DND-41 (cell line): ENCODE measurements at regions not wholly inside any gene's neighbourhood (a gene's known extent, or its start where the extent isn't known, plus 50 kb on each side); places are given as distances from the start of the nearest gene placed in this dataset.

Experiments used
- ATAC-seq: fragments of 200-7000 bp; cut with Tn5 transposase; 3 replicates; pipeline ENCODE4 v1.9.1; 2021; ENCODE audit warnings: low read depth; ENCODE audit not compliant: insufficient read depth
- DNase-seq: peaks from one replicate; pipeline ENCODE4 v3.0.0-alpha.2; 2020
- H2AFZ ChIP-seq: 2 replicates; pipeline ENCODE4 v1.6.0; 2012; ENCODE audit warnings: low read depth, low read length
- H3K27ac ChIP-seq: 2 replicates; pipeline ENCODE4 v1.5.1; 2012; ENCODE audit warnings: low read length, inconsistent platforms
- H3K27me3 ChIP-seq: fragments of 200-600 bp; sonication (generic); 2 replicates; pipeline ENCODE4 v1.6.0; 2012; ENCODE audit warnings: low read length, mild to moderate bottlenecking, inconsistent platforms; ENCODE audit not compliant: insufficient read depth, poor library complexity
- H3K36me3 ChIP-seq: 2 replicates; pipeline ENCODE4 v1.5.1; 2012; ENCODE audit warnings: low read length, inconsistent platforms; ENCODE audit not compliant: insufficient read depth
- H3K4me1 ChIP-seq: 2 replicates; pipeline ENCODE4 v1.5.1; 2012; ENCODE audit warnings: mild to moderate bottlenecking, low read length; ENCODE audit not compliant: insufficient read depth
- H3K4me2 ChIP-seq: 2 replicates; pipeline ENCODE4 v1.6.0; 2012; ENCODE audit warnings: mild to moderate bottlenecking, moderate library complexity, low read length, inconsistent platforms; ENCODE audit not compliant: insufficient read depth
- H3K4me3 ChIP-seq, 2 experiments: fragments of 200-600 bp in 1 of 2; shearing (Covaris generic) in 1 of 2; 2 replicates each; pipeline ENCODE4 v1.5.1; 2012 to 2016; ENCODE audit warnings: inconsistent platforms in 2 of 2, low read length in 2 of 2, mild to moderate bottlenecking in 2 of 2, low read depth in 1 of 2, moderate library complexity in 1 of 2
- H3K79me2 ChIP-seq: 2 replicates; pipeline ENCODE4 v1.6.0; 2012; ENCODE audit warnings: low read length, inconsistent platforms; ENCODE audit not compliant: insufficient read depth
- H3K9ac ChIP-seq: 2 replicates; pipeline ENCODE4 v1.6.0; 2012; ENCODE audit warnings: low read depth, mild to moderate bottlenecking, inconsistent platforms, low read length, moderate library complexity
- H3K9me3 ChIP-seq: 2 replicates; pipeline ENCODE4 v1.5.1; 2012; ENCODE audit warnings: low read length, moderate library complexity, mild to moderate bottlenecking, inconsistent platforms; ENCODE audit not compliant: insufficient read depth, severe bottlenecking
- H4K20me1 ChIP-seq: 2 replicates; pipeline ENCODE4 v1.6.0; 2012; ENCODE audit warnings: low read length; ENCODE audit not compliant: insufficient read depth
- EZH2 ChIP-seq: IDR thresholded peaks from 3 replicates; pipeline ENCODE4 v1.6.1; 2012; ENCODE audit warnings: borderline replicate concordance, low read depth, mild to moderate bottlenecking, moderate library complexity, low read length, inconsistent platforms; ENCODE audit not compliant: severe bottlenecking
- TF ChIP-seq, protein P1 (sequence below): IDR thresholded peaks from 2 replicates; pipeline ENCODE4 v1.5.1; 2012; ENCODE audit warnings: borderline replicate concordance, low read length, moderate library complexity, mild to moderate bottlenecking; ENCODE audit not compliant: poor library complexity, severe bottlenecking; ENCODE audit errors: extremely low read depth

- Histone ChIP-seq H3K4me1 (peaks cover 14% of the 10 kb centered on the region), H3K36me3 (no peaks in the 10 kb centered on the region), H3K79me2 (no peaks in the 10 kb centered on the region), H4K20me1 (no peaks in the 10 kb centered on the region), H2AFZ (no peak overlapping the region), H3K4me3 (no peak overlapping the region), H3K27ac (no peak overlapping the region), H3K9me3 (no peaks in the 10 kb centered on the region), H3K27me3 (no peaks in the 10 kb centered on the region), H3K4me2 (no peak overlapping the region), H3K9ac (no peak overlapping the region)
- TF ChIP-seq, protein P1, sequence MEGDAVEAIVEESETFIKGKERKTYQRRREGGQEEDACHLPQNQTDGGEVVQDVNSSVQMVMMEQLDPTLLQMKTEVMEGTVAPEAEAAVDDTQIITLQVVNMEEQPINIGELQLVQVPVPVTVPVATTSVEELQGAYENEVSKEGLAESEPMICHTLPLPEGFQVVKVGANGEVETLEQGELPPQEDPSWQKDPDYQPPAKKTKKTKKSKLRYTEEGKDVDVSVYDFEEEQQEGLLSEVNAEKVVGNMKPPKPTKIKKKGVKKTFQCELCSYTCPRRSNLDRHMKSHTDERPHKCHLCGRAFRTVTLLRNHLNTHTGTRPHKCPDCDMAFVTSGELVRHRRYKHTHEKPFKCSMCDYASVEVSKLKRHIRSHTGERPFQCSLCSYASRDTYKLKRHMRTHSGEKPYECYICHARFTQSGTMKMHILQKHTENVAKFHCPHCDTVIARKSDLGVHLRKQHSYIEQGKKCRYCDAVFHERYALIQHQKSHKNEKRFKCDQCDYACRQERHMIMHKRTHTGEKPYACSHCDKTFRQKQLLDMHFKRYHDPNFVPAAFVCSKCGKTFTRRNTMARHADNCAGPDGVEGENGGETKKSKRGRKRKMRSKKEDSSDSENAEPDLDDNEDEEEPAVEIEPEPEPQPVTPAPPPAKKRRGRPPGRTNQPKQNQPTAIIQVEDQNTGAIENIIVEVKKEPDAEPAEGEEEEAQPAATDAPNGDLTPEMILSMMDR, result no peak
- TF ChIP-seq EZH2, result no peak
- ATAC-seq, result peak; percentile 69
- DNase-seq, result peak; percentile 24
Observed at GRCh38 chr17:14717859-14718258, 417.0 kb downstream of the HS3ST3B1 start.

DNA sequence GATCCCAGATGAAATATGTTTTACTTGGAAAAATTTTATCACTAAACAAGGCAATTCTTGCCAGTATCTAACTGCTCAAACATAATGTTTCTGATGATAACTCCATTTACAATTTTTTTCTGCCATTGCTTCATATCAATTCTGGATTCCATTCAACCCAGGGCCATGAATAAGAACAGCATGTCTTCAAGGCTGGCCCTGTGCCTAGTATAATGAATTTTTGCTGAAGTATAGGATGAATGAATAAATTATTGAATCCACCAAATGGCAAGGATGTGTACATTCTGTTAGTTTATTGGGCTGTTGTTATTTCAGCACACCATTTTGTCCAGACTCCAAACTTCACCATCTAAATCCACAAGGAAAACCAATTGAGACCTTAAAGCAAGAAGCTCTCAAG lies 414.7 kb downstream of the HS3ST3B1 start:
- no peak overlapping the region for H2AFZ ChIP-seq

GRCh38 chr17:14712611-14713021 lies 411.7 kb downstream of the HS3ST3B1 start:
- Histone ChIP-seq H4K20me1 (no peaks in the 10 kb centered on the region), H3K27ac (no peak overlapping the region), H3K9me3 (no peaks in the 10 kb centered on the region), H3K4me3 (no peak overlapping the region), H3K27me3 (no peaks in the 10 kb centered on the region), H3K4me2 (no peak overlapping the region), H3K9ac (no peak overlapping the region), H3K36me3 (no peaks in the 10 kb centered on the region), H3K4me1 (peaks cover 3% of the 10 kb centered on the region), H3K79me2 (no peaks in the 10 kb centered on the region), H2AFZ (0 out of 2 replicates have a peak overlapping the region, but pooled peaks have one; percentile 47)
- no peak for TF ChIP-seq EZH2
- TF ChIP-seq, protein P1, result no peak
- DNase-seq, result no peak
- ATAC-seq, result no peak

More for the DNA sequence above, 414.7 kb downstream of the HS3ST3B1 start:
- H3K79me2 ChIP-seq, result no peaks in the 10 kb centered on the region
- ATAC-seq (no peak), DNase-seq (no peak)
- peaks cover 14% of the 10 kb centered on the region for H3K4me1 ChIP-seq
- H3K9ac ChIP-seq, result no peak overlapping the region
- no peak overlapping the region for H3K4me3 ChIP-seq
- H3K4me2 ChIP-seq, result no peak overlapping the region
- no peaks in the 10 kb centered on the region for H3K9me3 ChIP-seq
- H3K36me3 ChIP-seq, result no peaks in the 10 kb centered on the region
- H3K27me3 ChIP-seq, result no peaks in the 10 kb centered on the region
- TF ChIP-seq, protein P1, result no peak
- no peak for TF ChIP-seq EZH2
- no peaks in the 10 kb centered on the region for H4K20me1 ChIP-seq
- H3K27ac ChIP-seq, result no peak overlapping the region

- no peak overlapping the region for H3K4me3 ChIP-seq
- H3K36me3 ChIP-seq, result no peaks in the 10 kb centered on the region
- no peaks in the 10 kb centered on the region for H3K4me1 ChIP-seq
- no peak overlapping the region for H2AFZ ChIP-seq
- H3K9ac ChIP-seq, result no peak overlapping the region
- H3K27ac ChIP-seq, result no peak overlapping the region
- H3K9me3 ChIP-seq, result no peaks in the 10 kb centered on the region
- ATAC-seq, result no peak
- no peak overlapping the region for H3K4me2 ChIP-seq
- H4K20me1 ChIP-seq, result no peaks in the 10 kb centered on the region
- TF ChIP-seq, protein P1, result no peak
- no peaks in the 10 kb centered on the region for H3K27me3 ChIP-seq
- DNase-seq, result no peak
- H3K79me2 ChIP-seq, result no peaks in the 10 kb centered on the region
Observed at GRCh38 chr17:14704121-14704520, 403.2 kb downstream of the HS3ST3B1 start.
